Loucy (cell line): ENCODE measurements at regions not wholly inside any gene's neighbourhood (a gene's known extent, or its start where the extent isn't known, plus 50 kb on each side); places are given as distances from the start of the nearest gene placed in this dataset.

ENCODE experiments used
- EZH2phosphoT487 ChIP-seq: fragments of 200-600 bp; IDR thresholded peaks from 2 replicates; pipeline ENCODE4 v1.6.1; 2018; ENCODE audit warnings: antibody characterized with exemption, mild to moderate bottlenecking, moderate library complexity, borderline replicate concordance
- TF ChIP-seq, protein P1 (sequence below): fragments of 200-600 bp; sonication (generic); conservative IDR thresholded peaks from 2 replicates; pipeline ENCODE4 v1.5.1; 2014; ENCODE audit warnings: mild to moderate bottlenecking, antibody characterized with exemption, low read length

DNA sequence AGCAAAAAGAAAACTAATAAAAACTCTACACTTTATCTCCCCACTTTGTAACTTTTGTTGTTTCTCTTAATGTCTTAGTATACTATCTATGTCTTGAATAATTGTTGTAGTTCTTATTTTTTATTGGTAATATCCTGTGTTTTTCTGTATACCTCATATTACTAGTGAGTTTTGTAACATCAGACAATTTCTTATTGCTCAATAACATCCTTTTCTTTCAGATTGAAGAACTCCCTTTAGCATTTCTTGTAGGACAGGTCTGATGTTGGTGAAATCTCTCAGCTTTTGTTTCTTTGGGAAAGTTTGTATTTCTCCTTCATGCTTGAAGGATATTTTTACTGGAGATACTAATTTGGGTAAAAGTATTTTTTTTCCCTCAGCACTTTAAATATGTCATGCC lies 79.8 kb upstream of the LRRC8B start:
- TF ChIP-seq, protein P1, sequence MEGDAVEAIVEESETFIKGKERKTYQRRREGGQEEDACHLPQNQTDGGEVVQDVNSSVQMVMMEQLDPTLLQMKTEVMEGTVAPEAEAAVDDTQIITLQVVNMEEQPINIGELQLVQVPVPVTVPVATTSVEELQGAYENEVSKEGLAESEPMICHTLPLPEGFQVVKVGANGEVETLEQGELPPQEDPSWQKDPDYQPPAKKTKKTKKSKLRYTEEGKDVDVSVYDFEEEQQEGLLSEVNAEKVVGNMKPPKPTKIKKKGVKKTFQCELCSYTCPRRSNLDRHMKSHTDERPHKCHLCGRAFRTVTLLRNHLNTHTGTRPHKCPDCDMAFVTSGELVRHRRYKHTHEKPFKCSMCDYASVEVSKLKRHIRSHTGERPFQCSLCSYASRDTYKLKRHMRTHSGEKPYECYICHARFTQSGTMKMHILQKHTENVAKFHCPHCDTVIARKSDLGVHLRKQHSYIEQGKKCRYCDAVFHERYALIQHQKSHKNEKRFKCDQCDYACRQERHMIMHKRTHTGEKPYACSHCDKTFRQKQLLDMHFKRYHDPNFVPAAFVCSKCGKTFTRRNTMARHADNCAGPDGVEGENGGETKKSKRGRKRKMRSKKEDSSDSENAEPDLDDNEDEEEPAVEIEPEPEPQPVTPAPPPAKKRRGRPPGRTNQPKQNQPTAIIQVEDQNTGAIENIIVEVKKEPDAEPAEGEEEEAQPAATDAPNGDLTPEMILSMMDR: no peak
- no peak for TF ChIP-seq EZH2phosphoT487
